ENCODE measurements at regions not wholly inside any gene's neighbourhood (a gene's known extent, or its start where the extent isn't known, plus 50 kb on each side); places are given as distances from the start of the nearest gene placed in this dataset.

DNA sequence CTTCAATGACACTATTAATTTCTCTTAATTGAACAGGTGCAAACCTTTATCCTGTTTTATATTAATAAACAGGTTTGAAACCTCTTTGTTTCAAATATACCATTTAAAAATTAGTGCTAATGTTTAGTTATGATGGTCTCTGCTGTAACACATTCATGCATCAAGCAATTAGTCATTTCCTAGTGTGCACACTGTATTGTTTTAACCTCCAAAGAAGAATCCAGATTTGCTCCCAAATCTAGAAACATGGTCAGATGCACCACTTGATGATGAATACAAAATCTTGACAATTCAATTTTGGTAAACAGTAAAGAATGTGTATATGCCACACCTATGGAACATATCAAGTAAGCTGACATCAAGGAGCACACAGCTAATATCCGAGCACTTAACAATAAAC, 157.1 kb downstream of the TRIML1 start:
- TF ChIP-seq, protein P1, sequence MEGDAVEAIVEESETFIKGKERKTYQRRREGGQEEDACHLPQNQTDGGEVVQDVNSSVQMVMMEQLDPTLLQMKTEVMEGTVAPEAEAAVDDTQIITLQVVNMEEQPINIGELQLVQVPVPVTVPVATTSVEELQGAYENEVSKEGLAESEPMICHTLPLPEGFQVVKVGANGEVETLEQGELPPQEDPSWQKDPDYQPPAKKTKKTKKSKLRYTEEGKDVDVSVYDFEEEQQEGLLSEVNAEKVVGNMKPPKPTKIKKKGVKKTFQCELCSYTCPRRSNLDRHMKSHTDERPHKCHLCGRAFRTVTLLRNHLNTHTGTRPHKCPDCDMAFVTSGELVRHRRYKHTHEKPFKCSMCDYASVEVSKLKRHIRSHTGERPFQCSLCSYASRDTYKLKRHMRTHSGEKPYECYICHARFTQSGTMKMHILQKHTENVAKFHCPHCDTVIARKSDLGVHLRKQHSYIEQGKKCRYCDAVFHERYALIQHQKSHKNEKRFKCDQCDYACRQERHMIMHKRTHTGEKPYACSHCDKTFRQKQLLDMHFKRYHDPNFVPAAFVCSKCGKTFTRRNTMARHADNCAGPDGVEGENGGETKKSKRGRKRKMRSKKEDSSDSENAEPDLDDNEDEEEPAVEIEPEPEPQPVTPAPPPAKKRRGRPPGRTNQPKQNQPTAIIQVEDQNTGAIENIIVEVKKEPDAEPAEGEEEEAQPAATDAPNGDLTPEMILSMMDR (IDR thresholded peaks at IDR 0.05) = no peak
- no peak for TF ChIP-seq POLR2A (IDR thresholded peaks at IDR 0.05)
